DMS53 (cell line): ENCODE measurements at regions not wholly inside any gene's neighbourhood (a gene's known extent, or its start where the extent isn't known, plus 50 kb on each side); places are given as distances from the start of the nearest gene placed in this dataset.

Source experiments
- DNase-seq: peaks from one replicate; lab custom pipeline; 2025; lab: John Stamatoyannopoulos, UW

GRCh38 chr12:91533366-91533765 is 350.7 kb upstream of the DCN start:
- DNase-seq: no peak

GRCh38 chr12:91529829-91530228 is 347.2 kb upstream of the DCN start:
- DNase-seq: no peak

DNA sequence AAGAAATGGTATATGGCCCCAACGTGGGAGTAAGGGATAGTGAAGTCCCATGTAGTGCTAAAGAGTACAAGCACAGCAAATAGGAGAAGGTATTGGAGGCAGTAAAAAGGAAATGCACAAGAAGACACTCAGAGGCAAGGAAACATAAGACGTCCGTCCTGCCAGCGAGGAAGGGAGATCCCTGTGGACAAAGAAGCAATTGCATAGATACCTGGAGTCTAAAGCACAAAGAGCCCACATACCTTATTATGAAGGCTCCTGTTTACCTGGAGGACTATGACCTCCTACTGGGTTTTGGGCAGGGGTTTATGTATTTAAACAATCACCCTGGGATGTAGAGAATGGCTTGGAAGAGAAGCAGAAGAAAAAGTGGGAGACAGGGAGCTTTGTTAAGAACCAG is 341.2 kb upstream of the DCN start:
- DNase-seq: no peak

DNA sequence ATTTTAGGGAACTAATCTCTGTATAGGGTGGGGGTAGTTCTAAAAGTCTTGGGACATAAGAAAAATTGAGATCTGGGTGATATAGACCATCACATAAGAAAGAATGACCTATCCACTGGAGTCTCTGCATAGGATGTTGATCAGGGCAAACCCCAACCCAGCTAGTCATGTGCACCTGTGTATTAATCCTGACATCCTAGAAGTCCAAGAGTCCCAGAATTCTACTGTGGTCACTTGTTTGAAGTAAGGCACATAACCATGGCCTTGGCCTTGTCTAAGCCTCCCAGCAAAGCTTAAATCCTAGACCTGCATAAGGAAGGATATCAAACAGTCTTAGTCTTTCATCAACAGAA is 334.1 kb upstream of the DCN start:
- no peak for DNase-seq

GRCh38 chr12:91515944-91516694 is 333.5 kb upstream of the DCN start:
- no peak for DNase-seq

- no peak for DNase-seq
Measured at GRCh38 chr12:91513313-91513712, 330.7 kb upstream of the DCN start.

GRCh38 chr12:91511795-91512420 is 329.3 kb upstream of the DCN start:
- DNase-seq: no peak

- DNase-seq: no peak
Measured at GRCh38 chr12:91507754-91508153, 325.1 kb upstream of the DCN start.

DNA sequence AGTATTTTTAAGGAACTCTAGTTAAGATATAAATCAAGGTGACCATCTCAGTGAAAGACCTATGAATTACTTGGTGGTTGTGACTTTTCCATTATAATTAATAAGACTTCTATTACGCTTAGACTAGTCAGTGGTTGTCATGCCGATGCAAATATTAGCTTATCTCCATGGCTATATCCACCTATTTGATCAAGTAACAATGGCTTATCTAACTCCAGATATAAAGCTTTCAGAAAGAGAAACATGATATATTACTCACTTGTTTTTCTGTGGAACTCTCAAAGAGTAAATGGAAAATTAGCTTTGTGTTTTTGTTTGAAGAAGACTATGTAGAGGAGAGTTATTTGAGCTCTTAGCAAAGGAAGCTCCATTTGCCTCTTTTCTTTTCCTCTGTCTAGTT is 323.8 kb upstream of the DCN start:
- peak; percentile 91 for DNase-seq

DNA sequence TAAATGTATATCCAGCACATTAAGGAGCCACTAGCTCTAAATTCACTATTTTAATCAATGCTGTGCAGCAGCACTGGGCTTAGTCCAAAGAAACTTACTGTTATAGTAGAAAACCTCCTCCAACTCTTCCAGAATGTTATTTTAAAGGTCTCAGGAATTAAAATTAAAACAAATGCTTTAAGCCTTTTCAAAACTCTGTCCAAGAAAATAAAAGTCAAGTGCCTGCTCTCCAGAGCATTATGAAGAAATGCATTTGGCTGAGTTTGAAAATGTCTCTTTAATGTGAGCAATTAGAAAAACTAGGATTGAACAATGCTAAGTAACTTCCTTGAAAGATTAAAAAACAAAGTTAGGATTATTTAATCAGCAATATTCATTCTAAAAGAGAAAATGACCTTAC is 322.4 kb upstream of the DCN start:
- DNase-seq: no peak

DNA sequence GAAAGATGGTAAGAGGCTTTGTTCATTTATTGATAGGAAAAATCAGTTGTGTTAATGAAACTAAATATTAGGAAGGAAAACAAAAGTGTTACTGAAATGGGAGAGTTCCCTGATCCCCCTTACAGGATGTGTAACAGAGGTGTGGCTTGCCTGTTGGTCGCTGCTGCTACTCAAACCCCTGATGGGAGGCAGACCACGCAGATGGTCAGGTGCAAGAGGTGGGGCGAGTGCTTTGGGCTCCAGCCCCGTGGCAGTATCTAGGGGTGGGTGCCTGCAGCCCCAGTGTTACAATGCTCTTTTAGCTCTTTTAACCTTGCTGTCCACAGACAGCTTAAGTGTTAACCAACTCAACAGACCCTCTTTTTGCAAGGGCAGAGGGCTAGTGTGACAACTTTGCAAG is 319.6 kb upstream of the DCN start:
- DNase-seq: no peak

- DNase-seq: peak; percentile 57
Measured at GRCh38 chr12:91496337-91496736, 313.7 kb upstream of the DCN start.

- DNase-seq: peak; percentile 16
Measured at GRCh38 chr12:91493308-91493707, 310.7 kb upstream of the DCN start.

DNA sequence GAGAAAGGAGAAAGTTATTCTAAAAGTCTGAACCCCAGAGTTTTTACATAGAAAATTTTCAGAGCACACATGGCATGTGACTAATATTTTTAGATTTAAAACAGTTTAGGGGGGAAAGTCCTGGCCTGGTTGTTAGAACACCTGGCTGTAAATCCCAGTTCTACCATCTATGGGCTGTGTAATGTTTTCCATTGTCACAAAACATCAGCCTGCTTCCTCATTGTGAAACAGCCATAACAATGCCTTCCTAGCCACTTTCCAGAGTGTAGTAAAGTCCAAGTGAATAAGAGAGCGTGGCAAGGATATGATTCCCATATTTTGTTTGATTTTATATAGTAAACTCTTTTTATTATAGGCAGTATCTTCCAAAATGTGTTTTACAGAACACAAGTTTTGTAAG is 310.0 kb upstream of the DCN start:
- peak; percentile 20 for DNase-seq

DNA sequence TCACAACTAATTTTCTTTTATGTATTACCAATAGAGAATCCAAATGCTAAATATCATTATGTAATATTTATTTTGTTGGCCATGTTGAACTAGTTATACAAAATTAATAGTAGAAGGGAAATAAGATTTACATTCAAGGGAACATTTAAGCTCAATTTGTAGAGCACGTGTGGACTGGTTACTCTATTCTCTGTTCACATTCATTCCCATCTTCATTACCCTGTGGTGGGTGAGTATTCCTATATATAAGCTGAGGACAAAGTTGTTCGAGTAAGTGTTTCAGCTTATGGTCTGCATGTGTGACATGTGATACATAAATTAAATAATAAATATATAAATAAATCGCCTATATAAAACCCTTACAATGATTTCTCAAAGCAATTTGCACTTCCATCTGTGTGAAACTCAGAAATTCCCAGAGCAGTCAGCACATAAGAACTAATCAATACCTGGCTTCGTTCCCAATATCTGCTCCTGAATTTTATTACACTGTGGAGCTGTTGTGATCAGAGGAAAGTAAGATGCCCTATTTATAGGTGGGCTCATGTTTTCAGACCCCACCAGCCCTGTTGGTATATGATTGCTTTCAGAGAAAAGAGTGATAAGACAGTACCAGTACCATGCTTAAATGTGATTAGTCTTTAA is 308.2 kb upstream of the DCN start:
- DNase-seq: no peak

DNA sequence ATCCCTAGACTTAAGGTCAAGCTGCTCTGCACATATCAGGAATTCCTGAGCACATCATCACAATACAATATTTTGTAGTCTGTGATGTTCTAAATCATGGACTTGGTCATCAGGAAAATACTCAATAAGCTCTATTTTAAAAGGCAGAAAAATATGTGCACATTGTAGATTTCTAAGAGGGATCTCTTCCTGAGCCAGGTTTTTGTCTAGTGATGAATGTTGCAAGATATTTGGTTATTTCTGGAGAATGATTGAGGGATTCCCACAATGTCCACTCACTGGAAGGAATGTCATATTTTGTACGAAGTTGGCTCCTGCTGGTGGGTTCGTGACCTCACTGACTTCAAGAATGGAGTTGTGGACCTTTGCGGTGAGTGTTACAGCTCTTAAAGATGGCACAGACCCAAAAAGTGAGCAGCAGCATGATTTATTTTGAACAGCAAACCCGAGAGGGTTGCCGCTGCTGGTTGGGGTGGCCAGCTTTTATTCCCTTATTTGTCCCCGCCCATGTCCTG is 300.9 kb upstream of the DCN start:
- DNase-seq: no peak

DNA sequence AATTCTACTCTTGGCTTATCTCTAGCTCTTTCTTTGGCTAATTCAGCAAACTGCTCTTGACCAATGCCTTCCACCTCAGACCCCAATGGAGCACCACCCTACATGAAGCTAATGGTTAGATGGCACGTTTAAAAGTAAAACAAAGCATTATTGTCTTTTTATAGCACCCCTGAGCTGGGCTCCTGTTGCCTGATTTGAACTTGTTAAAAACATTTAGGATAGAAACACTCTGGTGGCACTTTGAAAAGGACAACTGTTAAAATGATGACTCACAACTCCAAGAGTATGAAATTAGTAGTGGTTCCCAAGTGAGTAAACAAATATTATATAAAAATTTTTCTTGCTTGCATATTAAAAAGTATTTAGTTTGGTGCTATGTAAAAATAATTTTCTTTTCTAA is 299.6 kb upstream of the DCN start:
- peak; percentile 11 for DNase-seq

GRCh38 chr12:91478500-91478899 is 295.9 kb upstream of the DCN start:
- DNase-seq: no peak

DNA sequence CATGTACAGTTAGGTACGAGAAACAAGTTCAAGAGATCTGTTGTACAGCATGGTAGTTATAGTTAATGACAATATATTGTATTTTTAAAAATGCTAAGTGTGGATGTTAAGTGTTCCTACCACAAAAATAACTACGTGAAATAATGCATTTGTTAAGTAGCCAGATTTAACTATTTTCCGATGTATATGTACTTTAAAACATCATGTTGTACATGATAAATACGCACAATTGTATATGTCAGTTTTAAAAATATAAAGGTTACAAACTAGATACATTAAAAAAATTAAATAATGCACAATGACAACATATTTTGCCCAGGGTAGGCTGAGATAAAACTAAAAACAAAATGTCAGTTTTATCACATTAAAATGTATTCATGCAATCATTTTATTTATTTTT is 285.1 kb upstream of the DCN start:
- no peak for DNase-seq

GRCh38 chr12:91461061-91461460 is 278.4 kb upstream of the DCN start:
- no peak for DNase-seq

GRCh38 chr12:91460469-91460868 is 277.9 kb upstream of the DCN start:
- no peak for DNase-seq

GRCh38 chr12:91455321-91455720 is 272.7 kb upstream of the DCN start:
- DNase-seq: no peak

DNA sequence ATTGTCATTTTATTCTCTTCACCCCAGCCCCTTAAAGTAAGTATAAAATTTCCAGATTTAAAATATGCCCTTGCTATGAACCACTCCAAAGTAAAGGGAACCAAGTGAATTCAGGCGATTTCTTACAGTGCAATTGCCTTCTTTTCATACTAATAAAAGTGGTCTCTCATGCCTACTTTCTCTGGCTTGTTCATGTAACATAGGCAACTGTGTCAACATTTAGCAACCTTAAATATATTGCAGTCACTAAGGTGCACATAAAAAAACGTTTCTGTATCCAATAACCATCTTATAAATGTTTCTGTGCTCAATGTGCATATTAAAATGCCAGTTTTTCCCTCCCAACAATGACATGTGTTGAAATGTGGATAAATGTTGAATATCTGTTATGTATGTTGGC is 271.6 kb upstream of the DCN start:
- no peak for DNase-seq
